ENCODE measurements at regions not wholly inside any gene's neighbourhood (a gene's known extent, or its start where the extent isn't known, plus 50 kb on each side); places are given as distances from the start of the nearest gene placed in this dataset.

- intact Hi-C loops (cut with micrococcal nuclease), result no loop called here
Measured at GRCh38 chr7:131899271-131900030, 343.0 kb upstream of the PODXL start.

GRCh38 chr7:131898418-131898817 lies 342.0 kb upstream of the PODXL start:
- intact Hi-C loops (cut with micrococcal nuclease), result no loop called here

DNA sequence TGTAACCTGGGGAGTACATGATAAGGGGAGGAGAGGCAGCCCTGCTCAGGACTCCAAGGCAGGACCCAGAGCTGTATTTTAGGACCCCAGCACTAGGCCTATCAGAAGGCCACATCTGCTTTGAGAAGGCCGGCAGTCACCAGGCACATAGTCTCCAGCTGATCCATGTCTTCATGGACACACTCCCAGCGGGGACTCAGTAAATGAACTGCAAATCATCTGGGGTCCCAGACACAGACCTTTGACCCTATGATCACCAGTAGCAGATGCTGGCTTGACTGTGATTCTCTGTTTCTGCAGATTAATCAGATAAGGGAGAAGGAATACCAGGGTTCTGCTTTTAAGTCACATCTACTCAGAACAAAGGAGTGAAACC lies 341.4 kb upstream of the PODXL start:
- intact Hi-C loops (cut with micrococcal nuclease), result no loop called here

DNA sequence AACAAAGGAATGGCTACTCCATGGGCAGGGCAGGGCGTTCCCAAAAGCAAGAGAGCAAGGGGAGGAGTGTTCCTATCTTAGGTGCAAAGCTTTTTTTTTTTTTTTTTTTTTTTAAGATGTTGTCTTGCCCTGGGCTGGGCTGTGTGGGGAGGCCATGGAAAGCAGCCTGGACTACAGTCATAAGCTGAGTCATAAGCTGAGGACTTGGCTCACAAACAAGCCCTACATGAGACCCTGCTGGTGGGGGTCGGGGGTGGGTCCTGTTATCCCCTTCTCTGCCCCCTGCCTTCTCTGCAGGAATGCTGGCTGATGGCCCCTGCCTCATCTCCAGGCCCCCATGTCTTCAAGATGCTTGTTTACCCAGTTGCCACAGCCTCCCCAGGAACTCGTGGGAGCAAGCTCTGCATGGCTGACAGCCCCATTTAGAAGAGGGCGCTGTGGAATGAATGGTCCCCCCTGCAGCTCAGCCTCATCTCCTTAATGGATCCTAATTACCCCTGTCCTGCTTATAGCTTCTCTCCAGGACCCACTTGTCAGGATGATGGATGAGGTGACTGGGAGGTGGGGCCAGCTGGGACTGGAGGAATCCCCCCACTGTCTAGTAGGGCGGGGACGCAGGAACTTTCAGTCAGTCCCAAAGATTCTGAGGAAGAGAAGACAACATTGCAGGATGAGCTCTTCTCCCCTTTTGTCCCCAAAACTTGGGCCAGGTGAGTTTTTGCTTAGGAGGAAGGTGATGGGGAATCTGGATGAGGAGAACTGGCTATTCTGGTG lies 340.8 kb upstream of the PODXL start:
- intact Hi-C loops (cut with micrococcal nuclease), result no loop called here

DNA sequence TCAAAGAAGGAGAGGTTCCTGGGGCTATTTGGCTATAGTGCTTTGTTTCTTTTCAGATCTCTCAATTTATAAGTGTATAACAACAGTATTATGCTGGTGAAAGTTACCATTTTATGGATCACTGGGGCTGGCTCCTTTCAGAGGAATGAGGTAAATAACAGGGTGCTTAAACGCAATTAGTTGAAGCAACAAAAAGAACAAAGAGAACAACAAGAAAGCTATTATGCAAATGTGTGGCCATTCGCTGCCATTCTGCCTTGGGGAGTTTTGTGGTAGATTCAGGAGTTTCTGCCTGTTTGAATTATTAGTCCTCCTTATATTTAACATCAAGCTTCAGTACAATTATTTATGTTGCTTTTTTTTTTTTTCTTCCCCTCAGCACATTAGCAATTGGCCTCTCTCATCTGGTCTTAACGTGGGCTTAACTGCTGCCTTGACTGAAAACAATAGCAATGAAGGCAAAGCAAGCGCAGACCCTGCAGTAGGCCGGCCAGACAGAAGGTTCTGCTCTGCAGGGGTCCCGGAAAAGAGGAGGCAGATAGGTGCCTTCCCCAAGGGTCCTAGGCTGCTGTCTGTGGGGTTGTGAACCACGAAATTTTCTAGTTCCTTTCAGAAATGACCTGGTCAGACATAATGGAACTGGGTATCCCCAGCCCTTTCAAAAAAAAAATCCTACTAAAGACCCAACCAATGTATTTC lies 339.9 kb upstream of the PODXL start:
- intact Hi-C loops (cut with micrococcal nuclease), result no loop called here

GRCh38 chr7:131895541-131896164 lies 339.2 kb upstream of the PODXL start:
- intact Hi-C loops (cut with micrococcal nuclease), result no loop called here

DNA sequence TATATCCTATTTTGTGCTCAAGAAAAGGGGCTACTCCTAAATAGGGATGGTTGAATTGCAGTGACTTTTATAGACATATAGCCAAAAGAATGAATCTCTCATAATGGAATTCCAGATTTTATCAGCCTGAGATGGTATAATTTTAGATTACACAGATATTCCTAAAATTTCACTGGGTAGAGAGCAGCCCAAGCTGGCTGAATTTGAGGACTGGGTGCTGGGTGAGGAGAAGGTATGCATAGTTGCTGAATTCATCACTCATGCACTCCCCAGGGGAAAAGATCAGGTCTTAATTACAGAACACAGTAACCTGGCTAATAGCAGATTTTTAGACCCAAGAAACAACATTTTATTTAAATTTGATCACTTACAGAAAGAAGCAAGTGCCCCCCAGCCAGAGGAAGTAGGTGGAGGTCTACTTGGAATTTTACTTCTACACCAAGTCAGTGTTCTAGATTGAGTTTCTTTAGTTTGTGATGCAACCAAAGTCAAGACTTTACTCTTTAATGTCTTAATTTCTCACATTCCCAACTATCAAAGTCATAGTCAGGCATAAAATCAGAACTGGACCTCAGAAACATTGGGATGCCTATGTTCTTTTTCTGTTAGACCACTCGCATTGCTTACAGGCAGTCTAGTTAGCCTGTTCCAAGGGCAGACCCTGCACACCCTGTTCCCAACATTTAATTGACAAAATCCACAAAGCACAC lies 337.4 kb upstream of the PODXL start:
- intact Hi-C loops (cut with micrococcal nuclease), result no loop called here

DNA sequence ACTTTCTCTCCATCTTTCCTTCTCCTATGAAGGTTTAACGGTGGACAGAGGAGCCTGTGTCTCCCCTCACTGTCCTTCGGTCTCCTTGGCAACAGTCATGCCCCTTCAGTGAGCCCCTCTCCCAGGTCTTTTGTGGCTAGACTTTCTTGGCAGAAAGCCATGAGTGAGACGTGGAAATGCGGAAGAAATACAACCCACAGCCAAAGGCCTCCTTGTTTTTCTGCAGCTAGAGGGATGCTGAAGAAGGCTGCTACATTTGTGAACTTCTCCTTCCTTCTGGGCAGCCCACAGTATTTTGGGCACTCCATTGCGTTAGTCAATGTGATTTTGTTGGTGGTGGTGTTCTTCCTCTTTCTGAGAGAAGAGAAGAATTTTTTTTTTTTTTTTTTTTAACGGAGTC lies 333.7 kb upstream of the PODXL start:
- intact Hi-C loops (cut with micrococcal nuclease), result no loop called here

DNA sequence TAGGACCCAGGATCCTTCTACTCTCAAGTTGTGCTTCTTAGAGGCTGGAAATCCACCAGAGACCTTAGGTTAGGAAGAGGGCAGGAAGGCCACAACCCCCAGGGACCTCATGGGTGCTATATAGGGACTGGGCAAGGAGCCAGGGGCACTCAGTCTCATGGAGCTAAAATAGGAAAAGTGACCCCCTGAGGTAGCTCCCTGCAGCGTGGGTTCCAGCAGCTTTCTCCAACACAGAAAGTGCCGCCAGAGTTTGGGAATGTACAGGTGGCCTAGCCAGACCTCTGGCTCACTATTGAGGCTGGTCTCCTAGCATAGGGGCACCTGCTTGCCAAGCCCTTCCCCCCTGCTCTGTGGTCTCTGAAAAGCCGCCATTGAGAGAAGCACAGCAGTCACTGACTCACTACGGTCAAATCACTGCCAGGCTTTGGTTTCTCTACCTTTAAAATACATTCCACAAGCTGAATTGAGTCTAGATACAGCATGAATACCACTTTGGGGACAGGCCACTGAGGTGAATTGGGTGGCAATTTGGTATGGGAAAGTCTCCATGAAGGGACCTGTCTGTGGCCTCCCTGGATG lies 333.2 kb upstream of the PODXL start:
- intact Hi-C loops (cut with micrococcal nuclease), result no loop called here

GRCh38 chr7:131883769-131884168 lies 327.3 kb upstream of the PODXL start:
- intact Hi-C loops (cut with micrococcal nuclease), result no loop called here

GRCh38 chr7:131883196-131883595 lies 326.8 kb upstream of the PODXL start:
- intact Hi-C loops (cut with micrococcal nuclease), result no loop called here

GRCh38 chr7:131882321-131882720 lies 325.9 kb upstream of the PODXL start:
- intact Hi-C loops (cut with micrococcal nuclease), result no loop called here

GRCh38 chr7:131880078-131880477 lies 323.6 kb upstream of the PODXL start:
- intact Hi-C loops (cut with micrococcal nuclease), result no loop called here

- intact Hi-C loops (cut with micrococcal nuclease), result no loop called here
Measured at GRCh38 chr7:131879424-131879823, 323.0 kb upstream of the PODXL start.

- intact Hi-C loops (cut with micrococcal nuclease), result no loop called here
Measured at GRCh38 chr7:131878777-131879176, 322.3 kb upstream of the PODXL start.

DNA sequence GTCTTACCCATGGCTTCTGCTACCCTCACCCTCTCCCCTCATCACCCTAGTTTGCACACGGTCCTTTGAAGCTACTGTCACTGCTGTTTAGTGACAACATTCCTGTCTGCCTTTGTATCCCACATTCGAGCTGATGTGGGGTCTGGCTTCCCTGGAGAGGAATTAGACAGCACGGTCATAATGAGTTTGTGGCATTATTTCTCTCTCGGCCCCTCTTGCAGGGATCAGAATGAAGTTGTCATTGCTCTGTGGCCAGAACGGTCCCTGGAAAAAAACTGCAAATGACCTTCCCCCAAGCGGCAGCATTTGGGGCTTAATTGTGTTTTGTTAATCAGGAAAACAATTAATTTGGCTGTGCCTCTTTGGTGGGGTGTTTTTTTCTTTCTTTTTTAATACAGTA lies 317.2 kb upstream of the PODXL start:
- intact Hi-C loops (cut with micrococcal nuclease), result no loop called here

DNA sequence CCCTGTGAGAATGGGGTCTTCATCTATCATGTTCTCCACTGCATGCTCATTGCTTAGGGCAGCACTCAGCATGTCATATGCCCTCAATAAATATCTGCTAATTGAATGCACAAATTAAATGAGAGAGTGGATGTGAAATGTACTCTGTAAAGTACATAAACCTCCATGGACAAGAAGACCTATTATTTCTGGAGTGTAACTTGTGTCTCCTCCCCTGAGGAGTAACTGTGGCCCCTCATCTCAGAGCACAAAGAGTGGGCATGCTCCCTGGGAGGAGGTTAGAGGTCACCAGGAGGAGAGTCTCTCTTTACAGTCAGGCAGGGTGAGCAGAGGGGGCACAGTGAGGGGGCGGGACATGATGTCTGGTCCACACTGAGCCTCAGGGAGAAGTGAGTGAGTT lies 313.6 kb upstream of the PODXL start:
- intact Hi-C loops (cut with micrococcal nuclease), result no loop called here

GRCh38 chr7:131869169-131869844 lies 312.9 kb upstream of the PODXL start:
- intact Hi-C loops (cut with micrococcal nuclease), result no loop called here

GRCh38 chr7:131867461-131867860 lies 311.0 kb upstream of the PODXL start:
- intact Hi-C loops (cut with micrococcal nuclease), result no loop called here

DNA sequence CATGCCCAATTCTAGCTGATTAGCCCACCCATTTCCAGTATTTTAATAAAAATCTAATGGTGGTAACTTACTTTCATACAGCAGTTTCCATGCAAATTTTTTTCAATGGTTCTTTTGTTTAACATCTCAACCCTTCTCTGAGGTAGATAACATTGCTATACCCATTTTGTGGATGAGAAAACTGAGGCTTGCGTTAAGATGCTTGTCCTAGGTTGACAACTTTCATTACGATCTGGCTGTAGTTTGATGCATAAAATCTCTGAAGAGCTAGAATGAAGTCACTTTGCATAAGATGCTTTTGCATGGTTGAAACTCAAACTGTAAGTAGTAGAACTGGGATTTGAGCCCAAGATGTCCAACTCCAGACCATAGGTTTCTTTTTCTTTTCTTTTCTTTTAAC lies 309.5 kb upstream of the PODXL start:
- intact Hi-C loops (cut with micrococcal nuclease), result no loop called here

Data from T-helper 1 cell treated with Interleukin-12 subunit alpha and Interleukin-12 subunit beta and Interleukin-4 antibody, amounts not matched to agents 30 ng/mL and 1 ng/mL, for 36 hours (primary cell).